Activated CD4-positive, alpha-beta T cell treated with anti-CD3 and anti-CD28 coated beads, Interleukin-2, amount 50 U/mL, for 4 hours (primary cell): ENCODE measurements at regions not wholly inside any gene's neighbourhood (a gene's known extent, or its start where the extent isn't known, plus 50 kb on each side); places are given as distances from the start of the nearest gene placed in this dataset.
"Not testable (repeated sequence)": the region's sequence is repeated elsewhere in the genome, so short reads cannot be mapped to it uniquely, and the experiment has no call there.

Experiments used
- DNase-seq, 2 experiments: peaks; one replicate each; pipeline ENCODE4 v3.0.0-alpha.2; 2020

- DNase-seq: no peak
Observed at GRCh38 chr4:15294202-15294601, 133.6 kb upstream of the C1QTNF7 start.

- DNase-seq: no peak
Observed at GRCh38 chr4:15294832-15295231, 133.0 kb upstream of the C1QTNF7 start.

- no peak for DNase-seq
Observed at GRCh38 chr4:15295421-15296162, 132.2 kb upstream of the C1QTNF7 start.

GRCh38 chr4:15297344-15297743 is 130.5 kb upstream of the C1QTNF7 start:
- no peak for DNase-seq

- DNase-seq: no peak
Observed at GRCh38 chr4:15299627-15300026, 128.2 kb upstream of the C1QTNF7 start.

GRCh38 chr4:15303052-15303641 is 124.7 kb upstream of the C1QTNF7 start:
- no peak for DNase-seq

- DNase-seq: no peak
Observed at GRCh38 chr4:15314974-15315373, 112.9 kb upstream of the C1QTNF7 start.

- DNase-seq: no peak
Observed at GRCh38 chr4:15317246-15317645, 110.6 kb upstream of the C1QTNF7 start.

GRCh38 chr4:15318621-15319348 is 109.0 kb upstream of the C1QTNF7 start:
- no peak for DNase-seq

GRCh38 chr4:15320121-15320678 is 107.6 kb upstream of the C1QTNF7 start:
- DNase-seq: no peak

GRCh38 chr4:15322006-15322405 is 105.8 kb upstream of the C1QTNF7 start:
- DNase-seq: no peak

GRCh38 chr4:15325987-15326386 is 101.8 kb upstream of the C1QTNF7 start:
- DNase-seq: no peak

- no peak for DNase-seq
Observed at GRCh38 chr4:15327311-15328298, 100.2 kb upstream of the C1QTNF7 start.

GRCh38 chr4:15331930-15332329 is 95.9 kb upstream of the C1QTNF7 start:
- DNase-seq: no peak

- no peak for DNase-seq
Observed at GRCh38 chr4:15332377-15332776, 95.5 kb upstream of the C1QTNF7 start.

- no peak for DNase-seq
Observed at GRCh38 chr4:15333692-15334633, 93.9 kb upstream of the C1QTNF7 start.

GRCh38 chr4:15336410-15337167 is 91.2 kb upstream of the C1QTNF7 start:
- no peak for DNase-seq

GRCh38 chr4:15337168-15337657 is 90.6 kb upstream of the C1QTNF7 start:
- DNase-seq: not testable (repeated sequence)

- DNase-seq: no peak
Observed at GRCh38 chr4:15339737-15340136, 88.1 kb upstream of the C1QTNF7 start.

GRCh38 chr4:15340332-15340731 is 87.5 kb upstream of the C1QTNF7 start:
- DNase-seq: no peak
